CD4-positive, alpha-beta T cell treated with Interleukin-6 for 4 hours (primary cell): ENCODE measurements at regions not wholly inside any gene's neighbourhood (a gene's known extent, or its start where the extent isn't known, plus 50 kb on each side); places are given as distances from the start of the nearest gene placed in this dataset.

Experiments used
- DNase-seq: peaks from one replicate; pipeline ENCODE4 v3.0.0-alpha.2; 2020; ENCODE audit warnings: mixed read lengths

DNA sequence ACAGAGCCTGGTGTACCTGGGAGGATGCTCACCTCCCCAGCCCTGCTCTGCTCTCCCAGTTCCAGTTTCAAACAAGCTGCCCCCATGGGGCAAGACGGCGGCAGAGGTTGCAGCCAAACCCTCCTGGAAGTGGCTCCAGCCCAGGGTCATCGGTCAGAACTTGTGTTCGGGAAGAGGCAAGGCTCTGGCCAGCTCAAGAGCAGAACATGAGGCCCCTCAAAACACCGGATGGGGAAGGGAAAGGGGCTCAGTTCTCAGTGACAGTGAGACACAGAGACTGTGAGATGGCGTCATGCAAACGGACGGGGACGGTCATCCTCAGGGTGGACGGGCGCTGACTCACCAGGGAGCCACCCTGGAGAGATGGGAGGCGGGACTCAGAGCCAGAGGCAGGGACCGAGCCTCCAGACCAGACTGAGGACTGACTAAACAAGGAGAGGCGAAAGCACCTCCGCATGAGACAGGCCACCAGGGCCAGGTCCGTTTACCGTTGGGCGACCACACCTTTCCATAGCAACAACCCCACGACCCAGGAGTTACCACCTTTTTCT, 63.9 kb upstream of the GALNT9 start:
- DNase-seq = no peak

- DNase-seq = no peak
Measured at GRCh38 chr12:132392389-132393244, 63.2 kb upstream of the GALNT9 start.

DNA sequence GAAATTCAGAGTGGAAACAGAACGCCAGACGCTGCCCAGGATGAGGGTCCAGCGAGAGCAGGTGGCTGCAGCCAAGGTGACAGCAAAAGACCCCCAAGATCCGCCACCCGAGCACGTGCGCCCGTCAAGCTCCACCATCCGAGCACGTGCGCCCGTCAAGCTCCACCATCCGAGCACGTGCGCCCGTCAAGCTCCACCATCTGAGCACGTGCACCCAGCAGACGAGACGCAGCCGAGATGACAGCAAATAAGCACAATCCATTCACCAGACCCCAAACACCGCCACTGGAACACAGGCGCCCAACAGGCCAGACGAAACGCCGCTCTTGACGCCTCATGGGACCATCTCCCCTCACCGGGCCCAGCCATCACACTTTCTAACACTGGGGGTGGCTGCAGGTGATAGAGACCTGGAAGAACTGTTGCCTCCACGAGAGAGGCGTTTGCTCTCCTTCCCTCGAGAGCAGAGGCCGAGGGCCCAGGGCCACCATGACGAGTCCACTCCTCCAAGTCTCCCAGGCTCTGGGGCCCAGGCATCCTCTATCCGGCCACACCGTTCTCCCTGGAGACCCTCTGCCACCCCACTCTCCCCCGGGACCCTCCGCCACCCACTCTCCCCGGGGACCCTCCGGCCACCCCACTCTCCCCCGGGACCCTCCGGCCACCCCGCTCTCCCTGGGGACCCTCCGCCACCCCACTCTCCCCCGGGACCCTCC, 62.1 kb upstream of the GALNT9 start:
- no peak for DNase-seq

GRCh38 chr12:132390287-132391076, 61.1 kb upstream of the GALNT9 start:
- no peak for DNase-seq

- DNase-seq = no peak
Measured at GRCh38 chr12:132389526-132390286, 60.3 kb upstream of the GALNT9 start.

GRCh38 chr12:132389026-132389425, 59.6 kb upstream of the GALNT9 start:
- no peak for DNase-seq

- no peak for DNase-seq
Measured at GRCh38 chr12:132388379-132389015, 59.1 kb upstream of the GALNT9 start.

DNA sequence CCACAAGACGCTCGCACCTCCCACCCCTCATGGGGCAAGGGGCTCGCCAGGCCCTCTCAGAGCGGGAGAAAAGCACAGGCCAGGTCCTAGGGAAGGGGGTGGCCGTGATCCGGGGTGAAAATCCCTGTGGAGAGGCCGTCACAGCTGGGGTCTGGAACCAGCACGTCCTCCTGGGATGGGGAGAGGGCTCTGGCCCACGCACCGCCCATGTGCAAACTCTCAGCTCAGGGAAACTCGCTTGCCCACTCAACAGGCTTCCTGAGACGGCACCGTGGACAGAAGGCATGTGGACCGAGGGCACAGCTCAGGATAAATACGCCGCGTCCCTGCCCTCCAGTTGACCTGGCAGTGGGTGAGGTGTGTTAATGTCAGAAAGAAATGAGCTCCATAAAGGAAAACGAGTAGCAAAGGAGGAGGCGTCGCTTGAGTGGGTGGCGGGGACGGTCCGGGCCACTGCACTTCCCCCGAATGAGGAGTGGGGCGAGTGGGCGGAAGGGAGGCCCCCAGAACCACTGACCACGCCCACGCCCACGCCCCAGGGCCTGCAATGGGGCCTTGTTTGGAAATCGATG, 57.6 kb upstream of the GALNT9 start:
- DNase-seq = no peak

DNA sequence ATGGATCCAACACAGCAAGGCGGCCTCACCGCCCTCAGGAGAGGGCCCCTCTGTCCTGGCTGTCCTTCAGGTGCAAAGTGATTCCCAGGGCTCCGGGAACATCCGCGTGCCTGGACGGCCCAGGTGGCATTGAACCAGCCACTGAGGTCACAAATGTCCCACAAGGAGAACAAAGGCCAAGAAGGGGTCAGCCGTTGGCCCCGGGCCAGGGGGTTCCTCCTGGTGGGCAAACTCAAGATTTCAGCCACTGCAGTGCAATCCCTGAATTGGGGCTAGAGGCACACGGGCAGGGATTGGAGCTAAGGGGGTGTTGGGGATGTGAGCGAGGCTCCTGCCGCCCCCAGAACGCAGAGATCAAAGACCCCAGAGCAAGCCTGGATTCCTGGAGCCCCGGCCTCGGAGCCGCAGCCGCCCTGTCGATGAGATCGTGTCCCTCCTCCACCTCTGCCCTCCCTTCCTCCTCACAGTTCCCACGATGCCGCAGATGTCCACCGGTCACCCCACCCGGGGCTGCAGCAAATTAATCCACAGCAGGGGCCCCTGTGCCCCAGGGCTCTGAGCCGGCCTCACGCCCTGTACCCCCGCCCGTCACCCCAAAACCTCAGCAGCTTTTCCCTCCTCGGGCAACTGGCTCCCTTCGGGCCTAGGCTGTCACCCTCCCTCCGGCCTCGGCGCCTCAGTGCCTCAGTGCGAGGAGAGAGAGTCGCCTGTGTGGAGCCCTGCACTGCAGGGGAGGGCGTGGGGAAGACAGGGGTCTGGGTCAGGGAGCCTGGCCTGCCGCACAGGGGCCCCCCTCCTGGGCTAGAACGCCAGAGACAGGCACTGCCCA, 56.7 kb upstream of the GALNT9 start:
- no peak for DNase-seq

- DNase-seq = no peak
Measured at GRCh38 chr12:132384916-132385774, 55.8 kb upstream of the GALNT9 start.

- no peak for DNase-seq
Measured at GRCh38 chr12:132380641-132381040, 51.3 kb upstream of the GALNT9 start.

DNA sequence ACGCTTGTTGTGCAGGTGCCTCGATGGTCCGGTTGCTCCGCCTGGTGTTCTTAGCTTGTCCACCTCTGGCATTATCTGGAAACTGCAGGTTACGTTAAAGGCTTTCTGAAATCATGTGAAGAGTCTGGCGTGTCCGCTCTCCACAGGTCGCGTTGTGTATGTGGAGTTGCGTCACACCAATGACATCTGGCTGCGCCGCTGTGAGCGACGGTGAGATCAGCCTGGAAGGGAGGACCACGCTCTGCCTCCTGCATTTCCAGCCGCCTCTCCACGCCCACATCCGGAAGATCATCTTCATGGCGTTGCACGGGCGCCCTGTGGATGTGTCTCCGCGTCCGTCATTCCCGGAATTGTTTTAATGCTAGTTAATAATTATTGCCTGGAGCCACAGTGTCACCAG, 50.6 kb upstream of the GALNT9 start:
- no peak for DNase-seq

DNA sequence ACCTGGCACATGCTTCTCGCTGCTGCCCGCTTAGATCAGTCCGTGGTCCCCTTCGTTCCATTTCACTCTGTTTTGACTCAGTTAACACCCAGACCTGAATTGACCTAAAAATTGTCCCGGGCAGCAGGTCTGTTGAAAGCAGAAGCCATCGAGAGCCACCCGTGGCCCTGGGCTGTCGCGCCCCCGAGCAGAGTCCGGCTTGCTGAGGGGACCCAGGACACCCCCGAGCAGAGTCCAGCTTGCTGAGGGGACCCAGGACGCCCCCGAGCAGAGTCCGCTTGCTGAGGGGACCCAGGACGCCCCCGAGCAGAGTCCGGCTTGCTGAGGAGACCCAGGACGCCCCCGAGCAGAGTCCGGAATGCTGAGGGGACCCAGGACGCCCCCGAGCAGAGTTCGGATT, 50.2 kb upstream of the GALNT9 start:
- no peak for DNase-seq
